Esophagus muscularis mucosa (tissue), 4 donors: ENCODE measurements at regions not wholly inside any gene's neighbourhood (a gene's known extent, or its start where the extent isn't known, plus 50 kb on each side); places are given as distances from the start of the nearest gene placed in this dataset.

Source experiments
- DNase-seq: peaks from one replicate; pipeline ENCODE4 v3.0.0-alpha.2; 2017; ENCODE audit errors: extremely low spot score
- H3K27ac ChIP-seq, 4 donors: fragments of 200-600 bp; sonication (generic); replicated peaks in 1 of 4; 1 replicate in 3 of 4; 2 replicates in 1 of 4; pipeline ENCODE4 v1.5.1; 2016 to 2019; ENCODE audit warnings: mild to moderate bottlenecking in 1 of 4
- H3K27me3 ChIP-seq, 4 donors: fragments of 200-600 bp; sonication (generic); one replicate each; pipeline versions ENCODE4 v1.5.1 to v1.6.0; 2016 to 2019
- H3K36me3 ChIP-seq, 4 donors: fragments of 200-600 bp; sonication (generic); one replicate each; pipeline ENCODE4 v1.5.1; 2016 to 2019
- H3K4me1 ChIP-seq, 4 donors: fragments of 200-600 bp; sonication (generic); one replicate each; pipeline ENCODE4 v1.5.1; 2016 to 2019
- H3K4me3 ChIP-seq, 4 donors: fragments of 200-600 bp; sonication (generic); 1 replicate in 2 of 4; 2 replicates in 2 of 4; pipeline ENCODE4 v1.5.1; 2016 to 2019; ENCODE audit warnings: mild to moderate bottlenecking in 4 of 4, moderate library complexity in 1 of 4
- H3K9me3 ChIP-seq, 4 donors: fragments of 200-600 bp; sonication (generic); 1 replicate in 3 of 4; 2 replicates in 1 of 4; pipeline ENCODE4 v1.5.1; 2016 to 2019
- EP300 ChIP-seq: sonication (generic); formaldehyde crosslinking; IDR thresholded peaks from one replicate; pipeline ENCODE4 v1.6.1; 2017; ENCODE audit warnings: antibody characterized with exemption
- POLR2A ChIP-seq: fragments of 450-650 bp; IDR thresholded peaks from one replicate; pipeline ENCODE4 v1.6.1; 2017; ENCODE audit warnings: antibody characterized with exemption, moderate library complexity, mild to moderate bottlenecking, low read depth
- POLR2AphosphoS5 ChIP-seq, 2 donors: sonication (generic); formaldehyde crosslinking; IDR thresholded peaks; one replicate each; pipeline ENCODE4 v1.6.1; 2017; ENCODE audit warnings: antibody characterized with exemption in 2 of 2
- WGBS: methylation state at CpG from one replicate; pipeline ENCODE4 v1.1.5; 2018; 5-methylcytosine and 5-hydroxymethylcytosine counted together
- intact Hi-C: fragments of 100-400 bp; cut with DNase I; formaldehyde crosslinking; loops from one replicate; pipeline ENCODE4 v1.15.1; 2023
- TF ChIP-seq, protein P1 (sequence below), 3 experiments: fragments of 200-600 bp in 2 of 3; fragments of 450-650 bp in 1 of 3; sonication (generic) in 2 of 3; IDR thresholded peaks; one replicate each; pipeline ENCODE4 v1.5.1; 2017 to 2019; ENCODE audit warnings: antibody characterized with exemption in 3 of 3, mild to moderate bottlenecking in 2 of 3, moderate library complexity in 1 of 3

DNA sequence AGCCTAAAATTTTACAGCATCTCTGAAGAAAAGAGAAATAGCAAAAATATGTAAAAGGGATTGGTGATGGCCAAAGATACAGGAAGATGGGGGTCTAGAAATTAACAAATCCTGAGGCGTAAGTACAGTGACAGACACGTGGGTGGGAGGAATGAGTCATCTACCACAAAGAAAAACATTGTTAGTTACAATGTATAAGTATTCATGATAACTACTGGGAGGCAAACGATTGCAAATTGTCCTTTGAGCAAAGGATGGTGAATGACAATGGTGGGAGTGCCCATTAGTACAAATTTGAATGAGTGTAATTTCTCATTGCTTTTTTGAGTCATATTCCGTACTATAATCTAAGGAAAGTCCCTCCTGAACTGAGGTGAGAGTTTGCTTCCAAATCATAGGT lies 809.0 kb upstream of the FAM98A start:
- intact Hi-C loops = no loop called here
- 72% methylated on average over 4 of the region's 4 CpGs for WGBS
- H3K27me3 ChIP-seq = no peaks in the 10 kb centered on the region

DNA sequence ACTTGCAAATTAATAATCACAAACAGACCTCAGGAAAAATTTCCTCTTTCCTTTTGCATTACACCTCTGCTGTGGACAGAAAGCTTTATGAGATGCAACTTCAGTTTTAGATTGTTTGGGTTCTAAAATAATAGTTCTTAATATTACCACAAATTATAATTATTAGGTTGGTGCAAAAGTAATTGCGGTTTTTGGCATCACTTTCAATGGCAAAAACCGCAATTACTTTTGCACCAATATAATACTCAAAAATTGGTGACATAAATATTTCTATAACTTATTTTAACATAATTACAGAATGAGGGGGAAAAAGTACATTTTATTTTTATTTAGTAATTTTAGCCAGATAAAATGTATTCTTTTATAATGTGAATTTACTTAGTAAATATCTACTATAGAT lies 804.4 kb upstream of the FAM98A start:
- Histone ChIP-seq H3K27ac (no peak overlapping the region), H3K4me1 (no peaks in the 10 kb centered on the region), H3K4me3 (no peak overlapping the region), H3K36me3 (no peaks in the 10 kb centered on the region), H3K9me3 (no peaks in the 10 kb centered on the region), H3K27me3 (no peaks in the 10 kb centered on the region)
- intact Hi-C loops = no loop called here
- no peak for DNase-seq
- 96% methylated on average over 2 of the region's 2 CpGs for WGBS
- TF ChIP-seq EP300 (no peak), POLR2A (no peak), POLR2AphosphoS5 (IDR thresholded peaks at IDR 0.05) (no peak)
- TF ChIP-seq, protein P1, sequence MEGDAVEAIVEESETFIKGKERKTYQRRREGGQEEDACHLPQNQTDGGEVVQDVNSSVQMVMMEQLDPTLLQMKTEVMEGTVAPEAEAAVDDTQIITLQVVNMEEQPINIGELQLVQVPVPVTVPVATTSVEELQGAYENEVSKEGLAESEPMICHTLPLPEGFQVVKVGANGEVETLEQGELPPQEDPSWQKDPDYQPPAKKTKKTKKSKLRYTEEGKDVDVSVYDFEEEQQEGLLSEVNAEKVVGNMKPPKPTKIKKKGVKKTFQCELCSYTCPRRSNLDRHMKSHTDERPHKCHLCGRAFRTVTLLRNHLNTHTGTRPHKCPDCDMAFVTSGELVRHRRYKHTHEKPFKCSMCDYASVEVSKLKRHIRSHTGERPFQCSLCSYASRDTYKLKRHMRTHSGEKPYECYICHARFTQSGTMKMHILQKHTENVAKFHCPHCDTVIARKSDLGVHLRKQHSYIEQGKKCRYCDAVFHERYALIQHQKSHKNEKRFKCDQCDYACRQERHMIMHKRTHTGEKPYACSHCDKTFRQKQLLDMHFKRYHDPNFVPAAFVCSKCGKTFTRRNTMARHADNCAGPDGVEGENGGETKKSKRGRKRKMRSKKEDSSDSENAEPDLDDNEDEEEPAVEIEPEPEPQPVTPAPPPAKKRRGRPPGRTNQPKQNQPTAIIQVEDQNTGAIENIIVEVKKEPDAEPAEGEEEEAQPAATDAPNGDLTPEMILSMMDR (IDR thresholded peaks at IDR 0.05) = no peak

More for the DNA sequence above, 809.0 kb upstream of the FAM98A start:
- Histone ChIP-seq H3K4me3 (no peak overlapping the region), H3K36me3 (no peaks in the 10 kb centered on the region), H3K9me3 (no peaks in the 10 kb centered on the region), H3K27ac (no peak overlapping the region), H3K4me1 (no peaks in the 10 kb centered on the region)
- DNase-seq = no peak
- TF ChIP-seq POLR2AphosphoS5 (IDR thresholded peaks at IDR 0.05) (no peak), EP300 (no peak), POLR2A (no peak)
- TF ChIP-seq, protein P1 (IDR thresholded peaks at IDR 0.05) = no peak

DNA sequence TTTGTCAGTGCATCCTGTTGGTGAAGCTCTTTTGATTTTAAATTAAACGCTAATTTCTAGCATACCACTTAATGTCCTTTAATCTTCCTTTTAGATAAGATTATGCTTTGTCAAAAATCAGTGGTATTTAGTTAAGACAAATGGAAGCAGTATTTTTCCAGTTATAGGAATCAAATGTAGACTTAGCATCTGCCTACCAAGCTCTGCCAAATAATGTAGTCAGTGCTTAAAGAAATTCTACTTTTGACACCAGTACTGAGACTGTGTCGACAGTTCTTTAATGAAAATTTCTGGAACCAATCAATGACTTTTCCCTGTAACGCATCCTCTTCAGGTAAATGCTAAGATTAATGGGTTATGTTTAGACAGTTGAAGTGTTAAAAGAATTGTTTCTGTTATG lies 803.3 kb upstream of the FAM98A start:
- Histone ChIP-seq H3K4me1 (no peaks in the 10 kb centered on the region), H3K9me3 (no peaks in the 10 kb centered on the region), H3K4me3 (no peak overlapping the region), H3K36me3 (no peaks in the 10 kb centered on the region), H3K27me3 (no peaks in the 10 kb centered on the region), H3K27ac (no peak overlapping the region)
- intact Hi-C loops = no loop called here
- 91% methylated on average over 3 of the region's 3 CpGs for WGBS
- TF ChIP-seq, protein P1 (IDR thresholded peaks at IDR 0.05) = no peak
- TF ChIP-seq POLR2AphosphoS5 (IDR thresholded peaks at IDR 0.05) (no peak), POLR2A (no peak), EP300 (no peak)
- no peak for DNase-seq

DNA sequence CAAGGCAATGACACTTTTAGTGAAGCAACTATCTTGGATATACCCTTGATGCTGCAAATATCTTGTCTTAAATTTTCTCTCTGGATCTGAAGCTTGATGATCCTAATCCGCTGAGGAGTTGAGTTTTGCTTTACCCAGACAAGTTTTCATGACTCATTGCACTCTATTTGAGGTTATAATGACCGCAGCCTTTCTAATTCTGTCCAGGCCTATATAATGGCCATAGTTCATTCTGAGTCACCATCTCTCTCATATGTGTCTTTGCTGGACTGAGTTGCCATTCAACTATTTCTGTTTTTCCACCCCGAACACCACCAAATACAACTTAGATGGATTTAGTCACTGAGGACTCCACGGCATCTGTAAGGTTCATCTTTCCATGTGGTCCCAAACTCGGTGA lies 802.1 kb upstream of the FAM98A start:
- Histone ChIP-seq H3K36me3 (no peaks in the 10 kb centered on the region), H3K4me1 (no peaks in the 10 kb centered on the region), H3K27me3 (no peaks in the 10 kb centered on the region), H3K9me3 (no peaks in the 10 kb centered on the region), H3K27ac (no peak overlapping the region), H3K4me3 (no peak overlapping the region)
- no peak for DNase-seq
- 89% methylated on average over 5 of the region's 5 CpGs for WGBS
- TF ChIP-seq POLR2A (no peak), EP300 (no peak), POLR2AphosphoS5 (IDR thresholded peaks at IDR 0.05) (no peak)
- TF ChIP-seq, protein P1 (IDR thresholded peaks at IDR 0.05) = no peak
- intact Hi-C loops = no loop called here

DNA sequence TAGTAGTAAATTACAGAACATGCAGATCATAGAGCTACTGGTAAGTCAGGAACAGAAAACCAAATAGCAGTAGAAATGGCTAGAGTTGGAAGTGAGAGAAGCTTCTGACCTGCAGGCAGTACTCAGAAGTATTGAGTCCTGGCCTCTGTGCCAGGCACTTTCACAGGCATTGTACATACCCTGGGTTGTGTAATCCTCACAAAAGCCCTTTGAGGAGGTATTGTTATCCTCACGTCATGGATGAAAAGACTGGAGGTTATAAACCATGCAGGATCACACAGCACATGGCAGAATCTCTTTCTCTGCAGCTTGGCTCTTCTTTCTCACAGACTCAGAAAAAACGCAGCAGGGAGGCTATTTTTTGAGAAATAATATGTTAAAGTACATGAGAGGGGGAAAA lies 789.3 kb upstream of the FAM98A start:
- no peak for DNase-seq
- intact Hi-C loops = no loop called here
- Histone ChIP-seq H3K4me1 (no peaks in the 10 kb centered on the region), H3K9me3 (no peaks in the 10 kb centered on the region), H3K27ac (no peak overlapping the region), H3K4me3 (no peak overlapping the region), H3K27me3 (no peaks in the 10 kb centered on the region), H3K36me3 (no peaks in the 10 kb centered on the region)
- WGBS = 68% methylated on average over 2 of the region's 2 CpGs
- TF ChIP-seq POLR2A = no peak
- TF ChIP-seq, protein P1 (IDR thresholded peaks at IDR 0.05) = no peak
- no peak for TF ChIP-seq POLR2AphosphoS5 (IDR thresholded peaks at IDR 0.05)
- TF ChIP-seq EP300 = no peak
